ENCODE measurements at regions not wholly inside any gene's neighbourhood (a gene's known extent, or its start where the extent isn't known, plus 50 kb on each side); places are given as distances from the start of the nearest gene placed in this dataset.

DNA sequence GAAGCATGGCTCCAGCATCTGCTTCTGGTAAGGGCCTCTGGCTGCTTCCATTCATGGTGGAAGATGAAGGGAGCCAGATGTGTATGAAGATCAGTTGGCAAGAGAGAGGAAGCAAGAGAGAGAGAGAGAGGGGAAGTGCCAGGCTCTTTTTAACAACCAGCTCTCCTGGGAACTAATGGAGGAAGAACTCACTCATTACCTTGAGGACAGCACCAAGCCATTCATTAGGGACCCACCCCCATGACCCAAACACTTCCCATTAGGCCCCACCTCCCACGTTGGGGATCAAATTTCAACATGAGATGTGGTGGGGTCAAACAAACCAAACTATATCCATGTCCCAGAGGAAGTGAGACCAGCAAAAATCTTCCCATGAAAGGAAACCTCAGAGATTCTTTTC lies 124.8 kb upstream of the SIX2 start:
- peak; percentile 38 to 43 for DNase-seq

DNA sequence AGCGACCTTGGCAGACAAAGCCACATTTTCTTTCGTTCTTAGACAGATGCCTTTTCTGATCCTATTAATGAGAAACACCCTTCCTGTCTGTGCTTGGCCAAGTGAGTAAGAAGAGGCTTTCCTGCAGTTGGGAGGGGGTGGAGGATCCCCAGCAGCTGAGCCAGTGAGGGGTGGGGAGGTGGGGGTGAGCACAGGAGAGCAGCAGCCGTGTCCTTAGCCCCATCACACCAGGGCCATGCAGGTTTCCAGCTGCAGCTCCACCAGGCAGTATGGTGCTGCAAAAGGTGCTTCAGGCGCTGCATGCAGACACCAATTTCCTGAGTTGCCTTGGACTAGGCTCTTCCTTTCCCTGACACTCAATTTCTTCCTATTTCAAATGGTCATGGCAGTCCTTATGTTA lies 123.3 kb upstream of the SIX2 start:
- DNase-seq, result no peak

GRCh38 chr2:45131587-45131986 lies 122.3 kb upstream of the SIX2 start:
- DNase-seq, result no peak

- DNase-seq, result peak; percentile 66 to 87
Measured at GRCh38 chr2:45130736-45131135, 121.5 kb upstream of the SIX2 start.

GRCh38 chr2:45128580-45128997 lies 119.3 kb upstream of the SIX2 start:
- peak; percentile 26 to 41 for DNase-seq

- DNase-seq, result no peak
Measured at GRCh38 chr2:45127891-45128290, 118.6 kb upstream of the SIX2 start.

DNA sequence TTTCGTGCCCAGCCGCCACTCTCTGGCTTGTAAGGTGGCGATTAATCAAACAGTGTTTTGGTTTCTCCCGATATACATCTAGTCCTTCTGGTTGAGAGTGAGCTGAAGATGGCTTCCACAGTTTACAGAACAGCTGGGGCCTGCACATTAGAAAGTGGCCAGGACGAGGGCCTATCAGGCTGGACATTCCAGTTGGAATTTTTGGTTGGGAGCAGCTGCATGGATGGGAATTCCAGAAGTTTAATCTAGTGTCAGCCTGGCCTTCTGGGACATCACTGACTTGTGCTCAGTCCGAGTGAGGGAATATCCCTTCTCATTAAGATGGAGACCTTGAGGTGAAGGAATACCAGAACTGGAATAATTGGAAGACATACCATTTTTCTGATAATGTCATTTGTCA lies 118.1 kb upstream of the SIX2 start:
- DNase-seq, result no peak

GRCh38 chr2:45125232-45125631 lies 116.0 kb upstream of the SIX2 start:
- no peak for DNase-seq

DNA sequence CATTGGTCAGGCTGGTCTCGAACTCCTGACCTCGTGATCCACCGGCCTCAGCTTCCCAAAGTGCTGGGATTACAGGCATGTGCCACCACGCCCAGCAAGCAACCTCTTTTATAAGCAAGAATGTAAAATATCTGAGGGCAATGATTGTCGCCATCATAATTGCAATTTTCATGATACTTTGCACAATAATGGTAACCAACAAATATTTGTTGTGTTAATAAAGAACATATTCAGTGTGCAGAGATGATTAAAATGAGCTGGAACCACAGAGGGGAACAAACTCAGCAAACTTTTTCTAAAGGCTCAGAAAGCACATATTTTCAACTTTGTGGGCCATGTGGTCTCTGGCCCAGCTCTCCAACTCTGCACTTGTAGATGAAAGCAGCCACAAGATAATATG lies 115.2 kb upstream of the SIX2 start:
- DNase-seq, result no peak

DNA sequence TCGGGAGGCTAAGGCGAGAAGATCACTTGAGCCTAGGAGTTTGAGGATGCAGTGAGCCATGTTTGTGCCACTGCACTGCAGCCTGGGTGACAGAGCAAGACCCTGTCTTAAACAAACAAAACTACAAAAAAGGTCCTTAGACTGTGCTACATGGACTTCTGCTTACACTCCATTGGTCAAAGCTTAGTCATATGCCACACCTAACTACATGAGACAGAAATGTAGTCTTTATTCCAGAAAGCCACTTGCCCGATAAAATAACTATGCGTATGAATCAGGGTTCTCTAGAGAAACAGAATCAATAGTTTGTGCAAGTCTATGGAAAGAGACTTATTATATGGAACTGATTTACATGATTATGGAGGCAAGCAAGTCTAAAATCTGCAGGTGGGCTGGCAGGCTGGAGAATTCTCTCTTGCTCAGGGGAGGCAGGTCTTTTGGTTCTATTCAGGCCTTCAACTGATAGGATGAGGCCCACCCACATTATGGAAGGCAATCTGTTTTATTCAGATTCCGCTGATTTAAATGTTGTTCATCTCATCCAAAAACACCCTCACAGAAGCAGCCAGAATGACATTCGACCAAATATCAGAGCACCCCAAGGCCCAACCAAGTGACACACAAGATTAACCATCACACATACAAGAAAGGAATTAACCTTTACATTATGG lies 114.4 kb upstream of the SIX2 start:
- no peak for DNase-seq

DNA sequence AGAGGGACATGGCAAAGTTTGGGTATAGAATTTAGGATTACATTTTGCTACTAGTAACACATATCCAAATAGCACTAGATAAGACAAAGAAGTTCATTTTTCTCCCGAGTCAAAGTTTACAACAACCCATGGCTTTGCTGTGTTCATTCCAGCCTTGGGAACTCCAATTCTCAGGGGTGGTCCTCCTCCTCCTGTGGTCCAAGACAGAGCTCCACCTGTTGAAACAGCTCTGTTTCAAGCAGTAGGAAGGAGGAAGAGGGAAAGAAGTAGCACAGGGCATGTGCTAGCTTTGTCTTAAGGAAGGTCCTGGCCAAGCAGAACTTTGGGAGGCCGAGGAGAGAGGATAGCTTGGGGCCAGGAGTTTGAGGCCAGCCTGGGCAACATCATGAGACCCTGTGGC lies 113.8 kb upstream of the SIX2 start:
- DNase-seq, result no peak

DNA sequence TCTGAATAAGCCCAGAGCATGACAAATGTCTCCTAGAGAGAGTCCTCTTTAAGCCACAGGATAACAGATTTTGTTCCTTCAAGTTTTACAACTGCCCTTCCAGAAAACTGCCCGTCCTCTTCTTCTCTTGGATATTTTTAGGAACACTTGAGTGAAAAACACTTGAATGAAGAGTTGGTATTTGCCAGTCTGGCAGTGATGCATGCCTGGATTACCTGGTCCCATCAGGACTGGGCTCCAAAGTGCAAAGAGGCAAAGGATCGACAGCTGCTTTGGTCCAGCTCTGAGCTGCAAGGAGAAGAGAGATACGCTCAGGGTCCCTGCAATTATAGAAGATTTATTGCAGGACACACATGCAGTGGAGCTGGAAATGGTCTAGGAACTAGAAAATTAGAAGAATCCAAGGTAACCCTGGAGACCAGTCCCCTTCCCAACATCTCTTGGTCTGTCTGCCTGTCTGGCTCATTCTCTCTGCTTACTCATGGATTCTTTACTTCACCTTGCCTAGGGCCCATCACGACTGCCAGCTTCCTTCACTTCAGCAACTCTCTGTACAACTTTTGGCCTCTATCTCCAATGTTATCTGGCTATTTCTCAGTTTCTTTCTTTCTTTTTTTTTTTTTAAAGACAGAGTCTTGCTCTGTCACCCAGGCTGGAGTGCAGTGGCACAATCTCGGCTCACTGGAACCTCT lies 112.1 kb upstream of the SIX2 start:
- no peak for DNase-seq

- DNase-seq, result no peak
Measured at GRCh38 chr2:45120546-45120945, 111.3 kb upstream of the SIX2 start.

GRCh38 chr2:45119855-45120254 lies 110.6 kb upstream of the SIX2 start:
- DNase-seq, result no peak

- DNase-seq, result no peak
Measured at GRCh38 chr2:45119038-45119437, 109.8 kb upstream of the SIX2 start.

DNA sequence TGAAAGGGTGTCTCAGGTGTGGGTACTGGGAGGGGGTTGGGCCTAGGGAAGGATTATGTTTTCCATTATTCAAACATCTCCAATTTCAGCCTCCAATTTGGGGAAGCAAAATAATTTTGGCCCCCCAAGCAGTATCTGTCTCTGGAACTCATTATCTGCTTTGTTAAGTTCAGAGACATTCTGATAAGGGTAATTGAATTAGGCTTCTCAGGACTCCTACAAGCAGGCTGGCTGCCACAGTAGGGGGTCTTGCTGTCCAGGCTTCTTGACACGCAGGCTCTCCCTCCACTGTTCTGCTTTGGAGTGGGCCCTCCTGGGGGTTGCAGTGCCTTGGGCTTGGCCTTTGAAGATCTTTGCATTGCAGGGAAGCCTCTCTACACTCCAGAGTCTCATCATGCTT lies 108.1 kb upstream of the SIX2 start:
- DNase-seq, result no peak

- no peak for DNase-seq
Measured at GRCh38 chr2:45115181-45115580, 105.9 kb upstream of the SIX2 start.

DNA sequence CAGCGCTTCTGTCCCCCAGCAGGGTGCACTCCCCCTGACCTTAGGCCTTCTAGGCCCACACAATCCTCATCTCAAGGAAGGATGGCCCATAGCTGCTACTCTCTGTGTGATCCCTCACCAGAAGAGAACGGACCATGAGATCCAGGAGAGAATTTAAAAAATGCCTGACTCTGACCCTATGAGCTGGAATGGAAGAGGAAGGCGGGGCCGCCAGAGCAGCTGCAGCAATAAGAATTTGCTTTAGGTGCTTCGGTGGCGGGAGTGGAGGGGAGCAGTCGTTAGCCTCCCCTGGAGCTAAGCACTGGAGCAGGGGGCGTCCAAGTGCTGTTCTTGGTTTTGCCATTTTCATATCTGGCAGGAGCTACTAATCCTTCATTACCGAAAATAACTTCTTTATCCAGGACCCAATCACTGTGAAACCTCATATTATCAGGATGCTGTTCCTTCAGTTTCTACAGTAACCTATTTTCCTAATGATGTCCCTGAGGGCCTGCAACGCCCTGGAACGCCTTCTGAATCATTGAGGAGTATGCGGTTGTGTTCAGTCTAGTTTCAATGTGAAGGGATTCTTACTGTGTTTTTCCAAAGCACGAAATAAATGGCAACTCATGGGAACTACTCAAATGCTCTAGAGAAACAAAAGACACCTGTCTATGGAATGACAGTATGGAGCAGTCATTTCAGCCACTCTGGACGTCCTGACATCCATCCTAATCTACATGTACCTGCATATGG lies 105.1 kb upstream of the SIX2 start:
- no peak for DNase-seq

DNA sequence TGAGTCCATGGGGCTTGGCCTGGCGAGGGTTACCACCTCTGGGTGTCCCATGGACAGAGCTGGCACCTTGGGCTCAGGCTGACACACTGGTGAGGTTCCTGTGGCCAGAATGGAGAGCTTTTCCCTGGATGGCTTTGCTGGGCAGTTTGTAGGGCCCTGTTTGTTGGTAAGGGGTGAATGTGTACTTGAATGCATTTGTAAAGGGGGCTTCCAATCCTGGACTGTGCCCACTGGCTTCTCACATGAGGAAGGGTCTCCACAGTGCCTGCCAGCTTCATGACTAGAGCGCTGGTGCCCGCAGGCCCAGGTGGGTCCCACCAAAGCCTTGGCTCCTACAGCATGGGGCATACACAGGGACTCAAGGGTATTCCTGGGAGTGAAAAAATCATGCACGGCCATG lies 103.5 kb upstream of the SIX2 start:
- DNase-seq, result no peak

DNA sequence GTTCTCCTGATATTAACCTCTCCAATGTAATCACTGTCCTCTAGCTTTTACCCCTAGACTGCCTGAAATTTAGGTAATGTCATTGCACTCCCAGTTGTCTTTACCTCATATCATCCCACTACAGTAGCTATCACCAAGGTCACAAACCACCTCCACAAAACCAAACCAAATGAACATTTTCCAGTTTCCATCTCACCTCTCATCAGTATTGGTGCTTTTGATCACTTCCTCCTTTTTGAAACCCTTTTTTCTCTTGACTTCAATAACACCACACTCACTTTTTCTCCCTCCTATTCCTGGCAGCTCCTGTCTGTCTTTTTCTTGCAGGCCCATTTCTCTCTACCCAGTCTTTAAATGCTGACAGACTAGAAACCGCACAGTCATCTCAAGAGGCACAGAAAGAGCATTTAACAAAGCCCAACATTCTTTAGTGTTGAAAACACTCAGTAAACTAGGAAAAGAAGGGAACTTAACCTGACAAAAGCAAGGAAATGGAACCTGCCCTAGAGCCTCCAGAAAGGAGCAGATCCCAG lies 95.9 kb upstream of the SIX2 start:
- DNase-seq, result no peak

DNA sequence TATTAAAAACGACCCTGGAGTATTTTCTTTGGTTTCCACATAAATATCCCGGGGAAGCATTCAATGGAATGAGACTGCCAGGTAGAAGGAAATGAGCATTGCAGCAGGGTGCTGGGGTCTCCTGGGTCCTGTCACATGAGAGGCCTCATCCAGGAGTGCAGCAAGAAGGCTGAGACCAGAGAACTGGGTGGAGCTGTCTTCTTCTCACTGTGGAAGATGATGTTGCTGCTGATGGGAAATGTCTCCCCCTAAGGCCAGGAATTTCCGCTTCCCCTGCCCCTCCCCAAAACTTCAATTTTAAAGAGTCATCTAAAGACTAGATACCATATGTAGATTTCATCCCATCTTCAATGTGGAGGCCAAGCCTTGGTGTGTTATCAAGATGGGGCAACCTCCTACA lies 95.2 kb upstream of the SIX2 start:
- no peak for DNase-seq

DNA sequence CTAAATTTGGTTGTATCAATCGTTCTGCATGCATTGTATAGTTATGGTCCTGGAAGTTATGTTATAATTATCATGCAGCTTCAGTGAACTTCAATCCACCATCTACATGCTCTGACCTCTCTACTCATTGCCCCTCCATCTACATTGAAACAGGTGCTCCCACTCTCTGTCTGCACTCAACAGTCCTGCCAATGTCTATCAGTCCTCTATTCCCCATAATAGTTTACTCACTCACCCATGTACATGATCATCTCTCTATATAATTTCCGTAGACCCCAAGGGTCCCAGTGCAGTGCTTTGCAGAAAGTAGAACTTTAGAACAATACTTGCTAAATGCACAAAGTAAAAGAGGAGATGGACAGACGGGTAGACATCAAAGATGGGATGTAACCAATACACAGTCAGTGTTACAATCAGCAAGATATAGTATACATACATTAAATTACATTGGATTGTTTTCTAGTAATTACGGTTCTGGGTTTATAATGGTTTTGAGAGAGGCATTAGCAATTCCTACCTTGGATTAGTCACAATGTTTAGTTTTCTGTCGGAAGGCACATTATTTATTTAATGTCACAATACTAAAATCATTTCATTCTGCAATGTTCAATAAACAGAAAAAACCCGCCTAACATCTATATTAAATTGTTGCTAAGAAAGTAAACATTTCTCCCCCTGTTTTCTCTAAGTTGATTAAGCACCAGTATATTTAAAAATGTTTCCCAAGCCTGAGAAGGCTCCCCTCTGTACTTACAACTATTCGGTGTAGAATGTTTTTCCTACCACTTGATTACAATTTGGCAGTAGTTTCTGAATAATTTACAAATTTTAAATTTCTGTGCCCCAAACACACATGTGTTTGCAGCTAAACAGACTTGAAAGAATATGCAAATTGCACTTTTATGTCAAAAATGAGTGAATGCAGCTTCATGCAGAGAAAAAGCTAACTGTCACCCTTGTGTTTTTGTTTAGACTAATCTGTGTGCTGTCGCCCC lies 94.4 kb upstream of the SIX2 start:
- no peak for DNase-seq

All from inflammatory macrophage (primary cell).